HEK293 (cell line): ENCODE measurements at regions not wholly inside any gene's neighbourhood (a gene's known extent, or its start where the extent isn't known, plus 50 kb on each side); places are given as distances from the start of the nearest gene placed in this dataset.

Experiments used
- EGR2 ChIP-seq: fragments of 450-650 bp; formaldehyde crosslinking; IDR thresholded peaks from 2 replicates; pipeline ENCODE4 v1.5.1; 2016; ENCODE audit warnings: low read depth, missing biosample characterization, missing genetic modification characterization
- ELK4 ChIP-seq: IDR thresholded peaks from 2 replicates; pipeline ENCODE4 v1.6.1; 2011; ENCODE audit warnings: mild to moderate bottlenecking, low read depth, low read length, borderline replicate concordance
- IKZF3 ChIP-seq: fragments of 450-650 bp; IDR thresholded peaks from 2 replicates; pipeline ENCODE4 v1.5.0; 2018; ENCODE audit warnings: missing biosample characterization, mild to moderate bottlenecking, missing genetic modification characterization, moderate library complexity
- OSR2 ChIP-seq: fragments of 450-650 bp; formaldehyde crosslinking; IDR thresholded peaks from 2 replicates; pipeline ENCODE4 v1.5.1; 2016; ENCODE audit warnings: missing biosample characterization, missing genetic modification characterization
- SCRT1 ChIP-seq: fragments of 450-650 bp; formaldehyde crosslinking; IDR thresholded peaks from 2 replicates; pipeline ENCODE4 v1.5.1; 2016; ENCODE audit warnings: missing biosample characterization, missing genetic modification characterization, borderline replicate concordance
- WT1 ChIP-seq: fragments of 450-650 bp; formaldehyde crosslinking; IDR thresholded peaks from 2 replicates; pipeline ENCODE4 v1.5.1; 2016; ENCODE audit warnings: missing biosample characterization, missing genetic modification characterization
- ZBTB17 ChIP-seq: fragments of 450-650 bp; formaldehyde crosslinking; IDR thresholded peaks from 2 replicates; pipeline ENCODE4 v1.5.1; 2016; ENCODE audit warnings: missing biosample characterization, missing genetic modification characterization
- ZBTB44 ChIP-seq: fragments of 450-650 bp; IDR thresholded peaks from 2 replicates; pipeline ENCODE4 v1.5.1; 2018; ENCODE audit warnings: missing biosample characterization, mild to moderate bottlenecking, missing genetic modification characterization
- ZBTB8A ChIP-seq: fragments of 450-650 bp; formaldehyde crosslinking; IDR thresholded peaks from 2 replicates; pipeline ENCODE4 v1.5.1; 2016; ENCODE audit warnings: missing biosample characterization, missing genetic modification characterization
- ZFP3 ChIP-seq: fragments of 450-650 bp; formaldehyde crosslinking; IDR thresholded peaks from 2 replicates; pipeline ENCODE4 v1.5.1; 2016; ENCODE audit warnings: low read depth, missing biosample characterization, missing genetic modification characterization
- ZFP41 ChIP-seq: fragments of 450-650 bp; formaldehyde crosslinking; IDR thresholded peaks from 2 replicates; pipeline ENCODE4 v1.5.1; 2016; ENCODE audit warnings: missing biosample characterization, missing genetic modification characterization, borderline replicate concordance
- ZFP69B ChIP-seq: fragments of 450-650 bp; formaldehyde crosslinking; IDR thresholded peaks from 2 replicates; pipeline ENCODE4 v1.5.1; 2016; ENCODE audit warnings: missing biosample characterization, missing genetic modification characterization
- ZNF112 ChIP-seq: fragments of 450-650 bp; formaldehyde crosslinking; IDR thresholded peaks from 2 replicates; pipeline ENCODE4 v1.5.0; 2017; ENCODE audit warnings: missing biosample characterization, missing genetic modification characterization
- ZNF157 ChIP-seq: fragments of 450-650 bp; formaldehyde crosslinking; IDR thresholded peaks from 2 replicates; pipeline ENCODE4 v1.5.1; 2016; ENCODE audit warnings: missing biosample characterization, missing genetic modification characterization
- ZNF214 ChIP-seq: fragments of 450-650 bp; formaldehyde crosslinking; IDR thresholded peaks from 2 replicates; pipeline ENCODE4 v1.5.1; 2017; ENCODE audit warnings: missing biosample characterization, mild to moderate bottlenecking, missing genetic modification characterization, borderline replicate concordance
- ZNF23 ChIP-seq: fragments of 450-650 bp; formaldehyde crosslinking; IDR thresholded peaks from 2 replicates; pipeline ENCODE4 v1.5.1; 2016; ENCODE audit warnings: missing biosample characterization, missing genetic modification characterization, borderline replicate concordance
- ZNF362 ChIP-seq: fragments of 450-650 bp; formaldehyde crosslinking; IDR thresholded peaks from 2 replicates; pipeline ENCODE4 v1.5.1; 2016; ENCODE audit warnings: missing biosample characterization, missing genetic modification characterization
- ZNF366 ChIP-seq: fragments of 450-650 bp; formaldehyde crosslinking; conservative IDR thresholded peaks from 2 replicates; pipeline ENCODE4 v1.5.1; 2016; ENCODE audit warnings: missing biosample characterization, missing genetic modification characterization
- ZNF37A ChIP-seq: fragments of 450-650 bp; IDR thresholded peaks from 2 replicates; pipeline ENCODE4 v1.5.1; 2018; ENCODE audit warnings: missing biosample characterization, missing genetic modification characterization
- ZNF391 ChIP-seq: fragments of 450-650 bp; formaldehyde crosslinking; IDR thresholded peaks from 2 replicates; pipeline ENCODE4 v1.5.1; 2016; ENCODE audit warnings: low read depth, missing biosample characterization, missing genetic modification characterization, borderline replicate concordance
- ZNF510 ChIP-seq: fragments of 450-650 bp; formaldehyde crosslinking; IDR thresholded peaks from 2 replicates; pipeline ENCODE4 v1.5.1; 2018; ENCODE audit warnings: mild to moderate bottlenecking, missing genetic modification characterization, missing biosample characterization; ENCODE audit not compliant: insufficient replicate concordance
- ZNF600 ChIP-seq: fragments of 450-650 bp; formaldehyde crosslinking; IDR thresholded peaks from 2 replicates; pipeline ENCODE4 v1.5.1; 2016; ENCODE audit warnings: missing biosample characterization, missing genetic modification characterization
- ZNF610 ChIP-seq: fragments of 450-650 bp; formaldehyde crosslinking; IDR thresholded peaks from 2 replicates; pipeline ENCODE4 v1.5.1; 2016; ENCODE audit warnings: missing biosample characterization, missing genetic modification characterization, borderline replicate concordance
- ZNF621 ChIP-seq: fragments of 450-650 bp; formaldehyde crosslinking; IDR thresholded peaks from 2 replicates; pipeline ENCODE4 v1.5.1; 2017; ENCODE audit warnings: missing biosample characterization, missing genetic modification characterization
- ZNF623 ChIP-seq: fragments of 450-650 bp; formaldehyde crosslinking; IDR thresholded peaks from 2 replicates; pipeline ENCODE4 v1.5.1; 2016; ENCODE audit warnings: missing biosample characterization, missing genetic modification characterization
- ZNF664 ChIP-seq: fragments of 450-650 bp; formaldehyde crosslinking; IDR thresholded peaks from 2 replicates; pipeline ENCODE4 v1.5.1; 2016; ENCODE audit warnings: missing biosample characterization, missing genetic modification characterization
- ZNF670 ChIP-seq: fragments of 450-650 bp; formaldehyde crosslinking; IDR thresholded peaks from 2 replicates; pipeline ENCODE4 v1.5.1; 2016; ENCODE audit warnings: missing biosample characterization, missing genetic modification characterization, low read depth
- ZNF76 ChIP-seq: fragments of 450-650 bp; formaldehyde crosslinking; IDR thresholded peaks from 2 replicates; pipeline ENCODE4; 2016; ENCODE audit warnings: low read depth, missing biosample characterization, missing genetic modification characterization, borderline replicate concordance
- ZNF777 ChIP-seq: fragments of 450-650 bp; formaldehyde crosslinking; IDR thresholded peaks from 2 replicates; pipeline ENCODE4 v1.5.1; 2017; ENCODE audit warnings: missing biosample characterization, missing genetic modification characterization, borderline replicate concordance
- ZNF837 ChIP-seq: fragments of 450-650 bp; formaldehyde crosslinking; IDR thresholded peaks from 2 replicates; pipeline ENCODE4 v1.5.1; 2016; ENCODE audit warnings: missing biosample characterization, missing genetic modification characterization
- TF ChIP-seq, protein P1 (sequence below): fragments of 450-650 bp; formaldehyde crosslinking; IDR thresholded peaks from 2 replicates; pipeline ENCODE4 v1.5.1; 2016; ENCODE audit warnings: missing biosample characterization, missing genetic modification characterization
- TF ChIP-seq, protein P2 (sequence below): fragments of 450-650 bp; formaldehyde crosslinking; IDR thresholded peaks from 2 replicates; pipeline ENCODE4 v1.5.1; 2016; ENCODE audit warnings: missing biosample characterization, missing genetic modification characterization
- TF ChIP-seq, protein P3 (sequence below): fragments of 450-650 bp; formaldehyde crosslinking; optimal IDR thresholded peaks from 2 replicates; pipeline ENCODE3; 2016; ENCODE audit warnings: missing biosample characterization, mild to moderate bottlenecking, missing genetic modification characterization

DNA sequence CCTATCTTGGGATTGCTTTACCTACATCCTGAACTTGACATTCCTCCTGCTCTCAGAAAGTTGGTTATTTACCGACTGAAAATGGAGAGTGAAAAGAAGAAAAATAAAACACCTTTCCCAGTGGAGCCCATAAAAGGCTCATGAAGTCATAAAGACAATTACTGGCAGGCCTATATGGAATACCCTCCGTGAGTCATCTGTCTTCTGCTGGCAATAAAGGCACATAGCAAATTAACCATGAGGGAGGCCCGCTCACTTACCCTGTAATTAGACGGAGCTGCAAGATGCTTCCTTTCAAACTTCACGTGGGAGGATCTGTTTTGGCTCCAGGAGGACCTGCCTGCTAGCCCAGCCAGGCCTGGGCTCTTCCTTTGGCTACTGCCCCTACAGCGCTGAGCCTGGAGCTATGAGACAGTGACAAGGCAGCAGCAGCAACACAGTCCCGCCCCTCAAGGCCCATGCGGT, 540.4 kb downstream of the BUD13 start (continued):
- TF ChIP-seq ZNF610 (tag by site-specific recombination) (no peak), ZNF76 (tag by site-specific recombination) (no peak), ZFP3 (tag by site-specific recombination) (no peak), ZNF362 (tag by site-specific recombination) (no peak), ZFP41 (no peak), ZBTB8A (tag by site-specific recombination) (peak; percentile 81), ZNF23 (tag by site-specific recombination) (no peak), IKZF3 (tag by site-specific recombination) (0 out of 2 replicates have a peak, but pooled peaks have one; percentile 30), ZFP69B (tag by site-specific recombination) (peak; percentile 67; the same call in 1 of the 2 replicates), ZNF214 (tag by site-specific recombination) (no peak), ZNF391 (no peak), ZNF670 (no peak), EGR2 (tag by site-specific recombination) (no peak), OSR2 (tag by site-specific recombination) (peak; percentile 95), ZNF623 (tag by site-specific recombination) (no peak), ZNF664 (tag by site-specific recombination) (no peak), ZNF366 (tag by site-specific recombination) (peak; percentile 61), ZNF37A (tag by site-specific recombination) (no peak), SCRT1 (tag by site-specific recombination) (no peak), ZNF510 (tag by site-specific recombination) (no peak), WT1 (peak; percentile 95), ZNF777 (tag by site-specific recombination) (no peak), ZNF157 (tag by site-specific recombination) (no peak), ZNF837 (tag by site-specific recombination) (no peak), ZNF621 (no peak), ZNF600 (tag by site-specific recombination) (peak; percentile 77), ELK4 (no peak), ZNF112 (tag by site-specific recombination) (no peak), ZBTB44 (no peak), ZBTB17 (peak; percentile 46; the same call in 1 of the 2 replicates)
- TF ChIP-seq, protein P1, sequence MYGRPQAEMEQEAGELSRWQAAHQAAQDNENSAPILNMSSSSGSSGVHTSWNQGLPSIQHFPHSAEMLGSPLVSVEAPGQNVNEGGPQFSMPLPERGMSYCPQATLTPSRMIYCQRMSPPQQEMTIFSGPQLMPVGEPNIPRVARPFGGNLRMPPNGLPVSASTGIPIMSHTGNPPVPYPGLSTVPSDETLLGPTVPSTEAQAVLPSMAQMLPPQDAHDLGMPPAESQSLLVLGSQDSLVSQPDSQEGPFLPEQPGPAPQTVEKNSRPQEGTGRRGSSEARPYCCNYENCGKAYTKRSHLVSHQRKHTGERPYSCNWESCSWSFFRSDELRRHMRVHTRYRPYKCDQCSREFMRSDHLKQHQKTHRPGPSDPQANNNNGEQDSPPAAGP (tag by site-specific recombination): peak; percentile 87
- TF ChIP-seq, protein P2, sequence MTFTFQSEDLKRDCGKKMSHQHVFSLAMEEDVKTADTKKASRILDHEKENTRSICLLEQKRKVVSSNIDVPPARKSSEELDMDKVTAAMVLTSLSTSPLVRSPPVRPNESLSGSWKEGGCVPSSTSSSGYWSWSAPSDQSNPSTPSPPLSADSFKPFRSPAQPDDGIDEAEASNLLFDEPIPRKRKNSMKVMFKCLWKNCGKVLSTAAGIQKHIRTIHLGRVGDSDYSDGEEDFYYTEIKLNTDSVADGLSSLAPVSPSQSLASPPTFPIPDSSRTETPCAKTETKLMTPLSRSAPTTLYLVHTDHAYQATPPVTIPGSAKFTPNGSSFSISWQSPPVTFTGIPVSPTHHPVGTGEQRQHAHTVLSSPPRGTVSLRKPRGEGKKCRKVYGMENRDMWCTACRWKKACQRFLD (tag by site-specific recombination): no peak
- TF ChIP-seq, protein P3, sequence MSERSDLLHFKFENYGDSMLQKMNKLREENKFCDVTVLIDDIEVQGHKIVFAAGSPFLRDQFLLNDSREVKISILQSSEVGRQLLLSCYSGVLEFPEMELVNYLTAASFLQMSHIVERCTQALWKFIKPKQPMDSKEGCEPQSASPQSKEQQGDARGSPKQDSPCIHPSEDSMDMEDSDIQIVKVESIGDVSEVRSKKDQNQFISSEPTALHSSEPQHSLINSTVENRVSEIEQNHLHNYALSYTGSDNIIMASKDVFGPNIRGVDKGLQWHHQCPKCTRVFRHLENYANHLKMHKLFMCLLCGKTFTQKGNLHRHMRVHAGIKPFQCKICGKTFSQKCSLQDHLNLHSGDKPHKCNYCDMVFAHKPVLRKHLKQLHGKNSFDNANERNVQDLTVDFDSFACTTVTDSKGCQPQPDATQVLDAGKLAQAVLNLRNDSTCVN (tag by site-specific recombination): no peak
